DND-41 (cell line): ENCODE measurements at regions not wholly inside any gene's neighbourhood (a gene's known extent, or its start where the extent isn't known, plus 50 kb on each side); places are given as distances from the start of the nearest gene placed in this dataset.

Source experiments
- ATAC-seq: fragments of 200-7000 bp; cut with Tn5 transposase; 3 replicates; pipeline ENCODE4 v1.9.1; 2021; ENCODE audit warnings: low read depth; ENCODE audit not compliant: insufficient read depth
- DNase-seq: peaks from one replicate; pipeline ENCODE4 v3.0.0-alpha.2; 2020
- H2AFZ ChIP-seq: 2 replicates; pipeline ENCODE4 v1.6.0; 2012; ENCODE audit warnings: low read depth, low read length
- H3K27ac ChIP-seq: 2 replicates; pipeline ENCODE4 v1.5.1; 2012; ENCODE audit warnings: low read length, inconsistent platforms
- H3K27me3 ChIP-seq: fragments of 200-600 bp; sonication (generic); 2 replicates; pipeline ENCODE4 v1.6.0; 2012; ENCODE audit warnings: low read length, mild to moderate bottlenecking, inconsistent platforms; ENCODE audit not compliant: insufficient read depth, poor library complexity
- H3K36me3 ChIP-seq: 2 replicates; pipeline ENCODE4 v1.5.1; 2012; ENCODE audit warnings: low read length, inconsistent platforms; ENCODE audit not compliant: insufficient read depth
- H3K4me1 ChIP-seq: 2 replicates; pipeline ENCODE4 v1.5.1; 2012; ENCODE audit warnings: mild to moderate bottlenecking, low read length; ENCODE audit not compliant: insufficient read depth
- H3K4me2 ChIP-seq: 2 replicates; pipeline ENCODE4 v1.6.0; 2012; ENCODE audit warnings: mild to moderate bottlenecking, moderate library complexity, low read length, inconsistent platforms; ENCODE audit not compliant: insufficient read depth
- H3K4me3 ChIP-seq, 2 experiments: fragments of 200-600 bp in 1 of 2; shearing (Covaris generic) in 1 of 2; 2 replicates each; pipeline ENCODE4 v1.5.1; 2012 to 2016; ENCODE audit warnings: inconsistent platforms in 2 of 2, low read length in 2 of 2, mild to moderate bottlenecking in 2 of 2, low read depth in 1 of 2, moderate library complexity in 1 of 2
- H3K79me2 ChIP-seq: 2 replicates; pipeline ENCODE4 v1.6.0; 2012; ENCODE audit warnings: low read length, inconsistent platforms; ENCODE audit not compliant: insufficient read depth
- H3K9ac ChIP-seq: 2 replicates; pipeline ENCODE4 v1.6.0; 2012; ENCODE audit warnings: low read depth, mild to moderate bottlenecking, inconsistent platforms, low read length, moderate library complexity
- H3K9me3 ChIP-seq: 2 replicates; pipeline ENCODE4 v1.5.1; 2012; ENCODE audit warnings: low read length, moderate library complexity, mild to moderate bottlenecking, inconsistent platforms; ENCODE audit not compliant: insufficient read depth, severe bottlenecking
- H4K20me1 ChIP-seq: 2 replicates; pipeline ENCODE4 v1.6.0; 2012; ENCODE audit warnings: low read length; ENCODE audit not compliant: insufficient read depth
- CTCF ChIP-seq: IDR thresholded peaks from 2 replicates; pipeline ENCODE4 v1.5.1; 2012; ENCODE audit warnings: borderline replicate concordance, low read length, moderate library complexity, mild to moderate bottlenecking; ENCODE audit not compliant: poor library complexity, severe bottlenecking; ENCODE audit errors: extremely low read depth
- EZH2 ChIP-seq: IDR thresholded peaks from 3 replicates; pipeline ENCODE4 v1.6.1; 2012; ENCODE audit warnings: borderline replicate concordance, low read depth, mild to moderate bottlenecking, moderate library complexity, low read length, inconsistent platforms; ENCODE audit not compliant: severe bottlenecking

DNA sequence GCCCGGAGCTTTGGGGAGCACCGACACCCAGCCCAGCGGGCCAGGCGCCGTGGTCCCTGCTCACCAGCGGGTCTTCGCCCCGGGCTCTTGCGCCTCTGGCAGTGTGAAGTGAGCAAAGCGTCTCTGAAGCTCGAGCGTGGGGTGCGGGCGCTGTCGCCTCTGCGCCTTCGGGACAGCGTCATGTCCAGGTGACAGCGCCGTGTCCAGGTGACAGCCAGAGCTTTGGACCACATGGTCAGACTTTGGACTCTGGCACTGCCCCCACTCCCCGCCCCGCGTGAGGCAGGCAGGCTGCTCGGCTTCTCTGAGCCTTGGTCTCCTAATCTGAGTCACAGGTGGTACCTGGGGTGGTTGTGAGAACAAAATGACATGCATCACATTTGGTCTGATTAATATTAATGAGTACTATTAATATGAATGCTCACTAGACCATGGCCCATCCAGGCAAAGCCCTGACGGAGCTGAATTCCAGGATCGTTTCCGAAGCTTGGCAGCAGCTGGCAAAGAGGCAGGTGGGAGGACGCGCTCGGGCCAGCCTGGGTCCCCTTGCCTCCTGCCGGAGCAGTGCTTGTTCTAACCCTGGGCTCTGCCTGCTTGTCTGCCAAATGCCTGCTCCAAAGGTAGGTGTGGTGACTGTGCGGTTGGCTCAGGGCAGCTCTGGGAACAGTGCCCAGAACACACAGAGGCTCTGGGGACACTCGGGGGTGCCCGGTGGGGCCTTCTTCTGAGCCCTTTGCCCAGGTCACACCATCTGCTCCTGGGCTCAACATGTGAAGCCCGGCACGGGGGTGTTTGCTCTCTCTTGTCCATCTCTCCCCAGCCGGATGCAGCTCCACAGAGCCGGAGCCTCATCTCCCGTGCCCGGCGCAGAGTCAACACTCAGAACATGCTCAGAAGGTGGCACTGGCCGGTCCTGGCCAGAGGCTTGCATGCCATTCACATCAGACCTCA lies 157.1 kb downstream of the OLFM1 start:
- no peaks in the 10 kb centered on the region for H3K27me3 ChIP-seq
- H3K36me3 ChIP-seq = no peaks in the 10 kb centered on the region
- H4K20me1 ChIP-seq = no peaks in the 10 kb centered on the region; the same call in 1 of the 2 replicates
- DNase-seq = no peak
- no peak overlapping the region for H3K4me2 ChIP-seq
- no peak for ATAC-seq
- no peaks in the 10 kb centered on the region for H3K9me3 ChIP-seq
- H3K4me3 ChIP-seq = no peak overlapping the region
- no peaks in the 10 kb centered on the region for H3K4me1 ChIP-seq
- H3K9ac ChIP-seq = no peak overlapping the region
- H3K79me2 ChIP-seq = no peaks in the 10 kb centered on the region
- no peak overlapping the region for H2AFZ ChIP-seq
- no peak overlapping the region for H3K27ac ChIP-seq
- no peak for TF ChIP-seq EZH2
- TF ChIP-seq CTCF = no peak

DNA sequence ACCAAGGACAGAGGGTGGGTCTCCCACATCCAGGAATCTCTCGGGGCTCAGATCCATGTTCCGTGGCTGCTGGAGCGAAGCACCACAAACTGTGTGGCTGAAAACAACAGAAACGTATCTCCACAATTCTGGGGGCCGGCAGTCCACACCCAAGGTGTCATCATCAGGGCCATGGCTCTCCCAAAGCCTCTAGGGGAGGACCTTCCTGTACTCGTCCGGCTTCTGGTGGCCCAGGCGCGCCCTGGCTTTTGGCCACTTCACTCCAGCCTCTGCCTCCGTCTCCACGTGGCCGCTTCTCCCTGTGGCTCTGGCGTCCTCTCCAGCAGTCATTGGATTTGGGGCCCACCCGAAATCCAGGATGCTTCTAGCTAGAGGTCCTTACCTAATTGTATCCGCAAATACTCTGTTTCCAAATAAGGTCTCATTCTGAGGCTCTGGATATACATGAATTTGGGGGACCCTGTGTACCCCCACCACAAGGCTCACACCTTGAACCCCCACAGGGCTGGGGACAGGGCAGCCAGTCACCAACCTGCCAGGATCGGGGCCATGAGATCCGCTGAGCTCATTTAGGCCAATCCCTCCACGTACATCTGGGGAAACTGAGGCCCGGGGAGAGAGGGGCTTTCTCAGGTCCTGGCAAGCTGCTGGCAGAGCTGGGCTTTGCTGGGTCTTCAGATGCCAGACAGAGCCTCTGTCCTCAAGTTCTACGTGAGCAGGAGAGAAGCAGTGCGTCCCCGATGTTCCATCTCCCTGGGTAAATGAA lies 158.2 kb downstream of the OLFM1 start:
- Histone ChIP-seq H3K27ac (no peak overlapping the region), H2AFZ (no peak overlapping the region), H3K79me2 (no peaks in the 10 kb centered on the region), H4K20me1 (no peaks in the 10 kb centered on the region), H3K4me2 (no peak overlapping the region), H3K4me3 (no peak overlapping the region), H3K36me3 (no peaks in the 10 kb centered on the region), H3K9ac (no peak overlapping the region), H3K4me1 (no peaks in the 10 kb centered on the region), H3K9me3 (no peaks in the 10 kb centered on the region), H3K27me3 (no peaks in the 10 kb centered on the region)
- DNase-seq = no peak
- ATAC-seq = no peak
- TF ChIP-seq EZH2 (no peak), CTCF (no peak)

DNA sequence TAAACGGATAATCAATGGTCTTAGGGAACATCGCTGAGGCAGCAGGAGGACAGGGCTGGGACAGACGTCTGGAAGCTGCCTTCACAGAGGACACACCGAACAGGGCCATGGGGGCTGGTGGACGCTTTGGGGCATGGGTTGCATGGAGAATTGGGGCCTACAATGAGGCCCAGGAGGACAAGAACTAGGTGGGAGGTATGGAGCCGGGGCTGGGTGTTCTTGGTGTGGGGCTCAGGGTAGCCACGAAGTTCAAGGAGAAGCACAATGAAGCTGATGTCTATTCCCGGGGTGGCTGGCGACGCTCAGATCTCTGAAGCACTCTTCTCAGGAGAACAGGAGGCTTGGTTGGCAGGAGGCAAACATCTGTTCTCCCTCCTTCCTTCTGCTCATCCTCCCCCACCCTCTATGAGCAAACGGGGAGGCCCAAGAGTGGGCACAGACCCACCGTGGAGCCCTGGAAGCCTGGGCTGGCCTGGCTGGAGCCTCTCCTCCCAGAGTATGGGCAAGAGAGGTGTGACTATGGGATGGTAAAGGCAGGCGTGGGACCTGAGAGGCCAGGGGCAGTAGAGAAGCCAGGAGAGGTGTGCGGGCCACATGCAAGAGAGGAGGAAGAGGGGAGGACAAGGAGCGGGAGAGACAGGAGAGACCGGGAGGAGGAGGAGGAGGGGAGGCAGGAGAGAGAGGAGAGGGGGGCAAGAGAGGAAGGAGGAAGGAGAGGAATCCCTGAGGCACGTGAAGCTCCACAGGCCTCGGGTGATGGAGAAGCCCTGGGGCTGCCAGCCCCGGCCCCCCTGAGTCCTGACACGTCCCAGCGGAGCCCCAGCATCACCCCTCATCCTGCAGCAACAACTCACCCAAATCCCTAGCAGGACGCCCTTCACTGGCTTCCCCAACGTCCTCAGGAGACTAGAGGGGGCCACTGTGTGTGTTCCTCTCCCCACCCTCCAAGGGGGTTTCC lies 159.1 kb downstream of the OLFM1 start:
- Histone ChIP-seq H3K9ac (no peak overlapping the region), H4K20me1 (no peaks in the 10 kb centered on the region), H3K4me3 (no peak overlapping the region), H3K79me2 (no peaks in the 10 kb centered on the region), H3K4me2 (no peak overlapping the region), H3K27ac (no peak overlapping the region), H2AFZ (no peak overlapping the region), H3K4me1 (no peaks in the 10 kb centered on the region), H3K27me3 (no peaks in the 10 kb centered on the region), H3K9me3 (no peaks in the 10 kb centered on the region), H3K36me3 (no peaks in the 10 kb centered on the region)
- no peak for ATAC-seq
- TF ChIP-seq CTCF (no peak), EZH2 (no peak)
- no peak for DNase-seq
